ENCODE measurements at regions not wholly inside any gene's neighbourhood (a gene's known extent, or its start where the extent isn't known, plus 50 kb on each side); places are given as distances from the start of the nearest gene placed in this dataset.

GRCh38 chr20:22459754-22460153, 124.6 kb downstream of the FOXA2 start:
- no peak for DNase-seq (ENCODE audit: low read depth)
- TF ChIP-seq CTCF (conservative IDR thresholded peaks at IDR 0.05; ENCODE audit: low read length) = no peak
- H3K4me3 ChIP-seq (ENCODE audit: low read length) = no peak overlapping the region

GRCh38 chr20:22456109-22456508, 128.3 kb downstream of the FOXA2 start:
- H3K4me3 ChIP-seq (ENCODE audit: low read length) = no peak overlapping the region
- no peak for DNase-seq (ENCODE audit: low read depth)
- no peak for TF ChIP-seq CTCF (conservative IDR thresholded peaks at IDR 0.05; ENCODE audit: low read length)

- no peak for TF ChIP-seq CTCF (conservative IDR thresholded peaks at IDR 0.05; ENCODE audit: low read length)
- H3K4me3 ChIP-seq (ENCODE audit: low read length) = no peak overlapping the region
- no peak for DNase-seq (ENCODE audit: low read depth)
Measured at GRCh38 chr20:22455259-22455658, 129.1 kb downstream of the FOXA2 start.

GRCh38 chr20:22453244-22454080, 130.9 kb downstream of the FOXA2 start:
- TF ChIP-seq CTCF (conservative IDR thresholded peaks at IDR 0.05; ENCODE audit: low read length) = peak; percentile 74
- H3K4me3 ChIP-seq (ENCODE audit: low read length) = no peak overlapping the region
- DNase-seq (ENCODE audit: low read depth) = peak; percentile 12

- no peak overlapping the region for H3K4me3 ChIP-seq (ENCODE audit: low read length)
- no peak for TF ChIP-seq CTCF (conservative IDR thresholded peaks at IDR 0.05; ENCODE audit: low read length)
- DNase-seq (ENCODE audit: low read depth) = no peak
Measured at GRCh38 chr20:22452442-22453011, 131.8 kb downstream of the FOXA2 start.

GRCh38 chr20:22450537-22450936, 133.8 kb downstream of the FOXA2 start:
- TF ChIP-seq CTCF (conservative IDR thresholded peaks at IDR 0.05; ENCODE audit: low read length) = no peak
- no peak for DNase-seq (ENCODE audit: low read depth)
- no peak overlapping the region for H3K4me3 ChIP-seq (ENCODE audit: low read length)
